M059J (cell line): ENCODE measurements at regions not wholly inside any gene's neighbourhood (a gene's known extent, or its start where the extent isn't known, plus 50 kb on each side); places are given as distances from the start of the nearest gene placed in this dataset.
A peak's percentile ranks its signal among the peaks of the same experiment; 100 is the strongest.
"Not testable (repeated sequence)": the region's sequence is repeated elsewhere in the genome, so short reads cannot be mapped to it uniquely, and the experiment has no call there.

Source experiments
- DNase-seq: peaks from one replicate; pipeline ENCODE4 v3.0.0-alpha.2; 2012; ENCODE audit warnings: low read depth

GRCh38 chr14:106599209-106599608 is 1072.8 kb downstream of the TMEM121 start:
- DNase-seq: no peak

- peak; percentile 0 for DNase-seq
Measured at GRCh38 chr14:106605548-106606448, 1079.4 kb downstream of the TMEM121 start.

- no peak for DNase-seq
Measured at GRCh38 chr14:106606936-106607335, 1080.6 kb downstream of the TMEM121 start.

GRCh38 chr14:106610691-106611090 is 1084.3 kb downstream of the TMEM121 start:
- DNase-seq: no peak

- no peak for DNase-seq
Measured at GRCh38 chr14:106613256-106613655, 1086.9 kb downstream of the TMEM121 start.

- peak; percentile 1 for DNase-seq
Measured at GRCh38 chr14:106618471-106618951, 1092.1 kb downstream of the TMEM121 start.

- DNase-seq: no peak
Measured at GRCh38 chr14:106619606-106620005, 1093.2 kb downstream of the TMEM121 start.

- no peak for DNase-seq
Measured at GRCh38 chr14:106620368-106620767, 1094.0 kb downstream of the TMEM121 start.

GRCh38 chr14:106622200-106622745 is 1095.9 kb downstream of the TMEM121 start:
- DNase-seq: no peak

- no peak for DNase-seq
Measured at GRCh38 chr14:106625186-106625585, 1098.8 kb downstream of the TMEM121 start.

- not testable (repeated sequence) for DNase-seq
Measured at GRCh38 chr14:106626469-106626868, 1100.1 kb downstream of the TMEM121 start.

- peak; percentile 0 for DNase-seq
Measured at GRCh38 chr14:106626942-106627588, 1100.7 kb downstream of the TMEM121 start.

GRCh38 chr14:106631879-106632278 is 1105.5 kb downstream of the TMEM121 start:
- DNase-seq: no peak

- no peak for DNase-seq
Measured at GRCh38 chr14:106633721-106634120, 1107.3 kb downstream of the TMEM121 start.

GRCh38 chr14:106635569-106635968 is 1109.2 kb downstream of the TMEM121 start:
- DNase-seq: no peak

- DNase-seq: not testable (repeated sequence)
Measured at GRCh38 chr14:106638786-106639452, 1112.5 kb downstream of the TMEM121 start.

GRCh38 chr14:106642090-106642489 is 1115.7 kb downstream of the TMEM121 start:
- no peak for DNase-seq

GRCh38 chr14:106642971-106643370 is 1116.6 kb downstream of the TMEM121 start:
- not testable (repeated sequence) for DNase-seq

- not testable (repeated sequence) for DNase-seq
Measured at GRCh38 chr14:106648874-106649273, 1122.5 kb downstream of the TMEM121 start.

GRCh38 chr14:106651016-106651415 is 1124.6 kb downstream of the TMEM121 start:
- DNase-seq: no peak

GRCh38 chr14:106652494-106652893 is 1126.1 kb downstream of the TMEM121 start:
- DNase-seq: no peak

- no peak for DNase-seq
Measured at GRCh38 chr14:106657460-106657859, 1131.1 kb downstream of the TMEM121 start.
